Esophagus squamous epithelium (tissue), 5 donors: ENCODE measurements at regions not wholly inside any gene's neighbourhood (a gene's known extent, or its start where the extent isn't known, plus 50 kb on each side); places are given as distances from the start of the nearest gene placed in this dataset.
A peak's percentile ranks its signal among the peaks of the same experiment; 100 is the strongest.

Experiments used
- DNase-seq: peaks from one replicate; lab custom pipeline; 2025; lab: John Stamatoyannopoulos, UW
- H3K27ac ChIP-seq, 4 donors: fragments of 200-600 bp; sonication (generic); one replicate each; pipeline ENCODE4 v1.5.1; 2016 to 2019; ENCODE audit warnings: mild to moderate bottlenecking in 1 of 4
- H3K27me3 ChIP-seq, 4 donors: fragments of 200-600 bp; sonication (generic); 1 replicate in 3 of 4; 2 replicates in 1 of 4; pipeline versions ENCODE4 v1.5.1 to v1.6.0; 2017 to 2021; ENCODE audit warnings: antibody characterized with exemption in 1 of 4
- H3K36me3 ChIP-seq, 3 donors: fragments of 200-600 bp; sonication (generic); one replicate each; pipeline ENCODE4 v1.5.1; 2016 to 2019
- H3K4me1 ChIP-seq, 3 donors: fragments of 200-600 bp; sonication (generic); one replicate each; pipeline ENCODE4 v1.5.1; 2017 to 2019
- H3K4me3 ChIP-seq, 4 donors: fragments of 200-600 bp; sonication (generic); 1 replicate in 3 of 4; 2 replicates in 1 of 4; pipeline ENCODE4 v1.5.1; 2016 to 2019; ENCODE audit warnings: mild to moderate bottlenecking in 2 of 4, moderate library complexity in 1 of 4
- H3K9me3 ChIP-seq, 3 donors: fragments of 200-600 bp; sonication (generic); one replicate each; pipeline ENCODE4 v1.5.1; 2016 to 2019
- CTCF ChIP-seq, 6 experiments: fragments of 450-650 bp in 4 of 6; fragments of 200-600 bp in 2 of 6; sonication (generic) in 2 of 6; IDR thresholded peaks; one replicate each; pipeline ENCODE4 v1.5.1; 2016 to 2019; ENCODE audit warnings: antibody characterized with exemption in 6 of 6, mild to moderate bottlenecking in 4 of 6, moderate library complexity in 4 of 6
- POLR2A ChIP-seq, 4 donors: fragments of 450-650 bp; IDR thresholded peaks; one replicate each; pipeline ENCODE4 v1.6.1; 2017; ENCODE audit warnings: antibody characterized with exemption in 4 of 4, mild to moderate bottlenecking in 4 of 4, moderate library complexity in 3 of 4
- WGBS, 2 donors: methylation state at CpG; one replicate each; pipeline ENCODE4 v1.1.5; 2018; 5-methylcytosine and 5-hydroxymethylcytosine counted together
- intact Hi-C: fragments of 100-400 bp; cut with DNase I; formaldehyde crosslinking; loops from one replicate; pipeline ENCODE4 v1.15.0; 2022
- donor health status: DM: yes; HTN: yes; CAD: no.

GRCh38 chr2:3958465-3958864, 255.1 kb downstream of the DCDC2C start:
- Histone ChIP-seq H3K9me3 (no peaks in the 10 kb centered on the region), H3K36me3 (no peaks in the 10 kb centered on the region), H3K4me3 (no peak overlapping the region), H3K27ac (no peak overlapping the region), H3K27me3 (peaks cover 0 to 6% (median 0%) of the 10 kb centered on the region in 4 donors), H3K4me1 (no peaks in the 10 kb centered on the region)
- TF ChIP-seq CTCF (IDR thresholded peaks at IDR 0.05) (no peak), POLR2A (IDR thresholded peaks at IDR 0.05) (no peak)
- WGBS, 2 donors, result 60 to 67% methylated on average over 8 to 9 of the region's 9 CpGs
- intact Hi-C loops, result no loop called here
- no peak for DNase-seq

GRCh38 chr2:3958969-3959368, 255.6 kb downstream of the DCDC2C start:
- no peak for TF ChIP-seq POLR2A (IDR thresholded peaks at IDR 0.05)
- Histone ChIP-seq H3K36me3 (no peaks in the 10 kb centered on the region), H3K27me3 (peaks cover 0 to 6% (median 0%) of the 10 kb centered on the region in 4 donors), H3K4me1 (no peaks in the 10 kb centered on the region), H3K27ac (no peak overlapping the region), H3K4me3 (no peak overlapping the region), H3K9me3 (no peaks in the 10 kb centered on the region)
- intact Hi-C loops, result no loop called here
- WGBS, 2 donors, result 52 to 54% methylated on average over 13 of the region's 13 CpGs
- DNase-seq, result no peak

- peaks cover 0 to 6% (median 0%) of the 10 kb centered on the region in 4 donors for H3K27me3 ChIP-seq
- DNase-seq, result no peak
- H3K9me3 ChIP-seq, result no peaks in the 10 kb centered on the region
- H3K36me3 ChIP-seq, result no peaks in the 10 kb centered on the region
- intact Hi-C loops, result no loop called here
- 9 to 10% methylated on average over 2 of the region's 2 CpGs for WGBS, 2 donors
- TF ChIP-seq CTCF (IDR thresholded peaks at IDR 0.05), result peak in 4 of 6 experiments; percentile 17 to 58 (median 38)
- TF ChIP-seq POLR2A (IDR thresholded peaks at IDR 0.05), result no peak
- no peak overlapping the region for H3K27ac ChIP-seq
- H3K4me3 ChIP-seq, result no peak overlapping the region
- H3K4me1 ChIP-seq, result no peaks in the 10 kb centered on the region
Observed at GRCh38 chr2:3959372-3959771, 256.0 kb downstream of the DCDC2C start.

- intact Hi-C loops, result no loop called here
- 44 to 56% methylated on average over 3 of the region's 3 CpGs for WGBS, 2 donors
- TF ChIP-seq POLR2A (IDR thresholded peaks at IDR 0.05) (no peak), CTCF (IDR thresholded peaks at IDR 0.05) (no peak)
Observed at GRCh38 chr2:3960106-3960505, 256.7 kb downstream of the DCDC2C start.

GRCh38 chr2:3962719-3963118, 259.3 kb downstream of the DCDC2C start:
- Histone ChIP-seq H3K27me3 (peaks cover 0 to 6% (median 0%) of the 10 kb centered on the region in 4 donors), H3K4me3 (no peak overlapping the region), H3K36me3 (no peaks in the 10 kb centered on the region), H3K9me3 (no peaks in the 10 kb centered on the region), H3K27ac (no peak overlapping the region), H3K4me1 (no peaks in the 10 kb centered on the region)
- DNase-seq, result no peak
- intact Hi-C loops, result no loop called here
- TF ChIP-seq POLR2A (IDR thresholded peaks at IDR 0.05), result no peak
- no peak for TF ChIP-seq CTCF (IDR thresholded peaks at IDR 0.05)
- 67 to 75% methylated on average over 5 of the region's 5 CpGs for WGBS, 2 donors

More at GRCh38 chr2:3960106-3960505, 256.7 kb downstream of the DCDC2C start:
- no peak overlapping the region for H3K27ac ChIP-seq
- H3K9me3 ChIP-seq, result no peaks in the 10 kb centered on the region
- H3K27me3 ChIP-seq, result peaks cover 0 to 6% (median 0%) of the 10 kb centered on the region in 4 donors
- no peak overlapping the region for H3K4me3 ChIP-seq
- H3K4me1 ChIP-seq, result no peaks in the 10 kb centered on the region
- H3K36me3 ChIP-seq, result no peaks in the 10 kb centered on the region
- no peak for DNase-seq

GRCh38 chr2:3965211-3965610, 261.8 kb downstream of the DCDC2C start:
- WGBS, 2 donors, result 83% methylated on average over 9 to 10 of the region's 10 CpGs
- TF ChIP-seq POLR2A (IDR thresholded peaks at IDR 0.05) (no peak), CTCF (IDR thresholded peaks at IDR 0.05) (no peak)
- intact Hi-C loops, result no loop called here
- DNase-seq, result no peak
- no peaks in the 10 kb centered on the region for H3K4me1 ChIP-seq
- H3K4me3 ChIP-seq, result no peak overlapping the region
- peaks cover 0 to 6% (median 0%) of the 10 kb centered on the region in 4 donors for H3K27me3 ChIP-seq
- no peaks in the 10 kb centered on the region for H3K36me3 ChIP-seq
- H3K27ac ChIP-seq, result no peak overlapping the region
- H3K9me3 ChIP-seq, result no peaks in the 10 kb centered on the region
